HEK293 (cell line): ENCODE measurements at regions not wholly inside any gene's neighbourhood (a gene's known extent, or its start where the extent isn't known, plus 50 kb on each side); places are given as distances from the start of the nearest gene placed in this dataset.

Experiments used
- CTCF ChIA-PET: fragments of 350-600 bp; formaldehyde crosslinking; extraction: SDS; loops from one replicate; lab custom pipeline; 2021; ENCODE audit warnings: antibody characterized with exemption; lab: Yijun Ruan, JAX
- POLR2A ChIA-PET: fragments of 300-600 bp; formaldehyde crosslinking; extraction: SDS; loops from one replicate; lab custom pipeline; 2020; ENCODE audit warnings: antibody characterized with exemption, inconsistent platforms; lab: Yijun Ruan, JAX
- H3K27ac ChIP-seq: fragments of 200-500 bp; sonication (Bioruptor generic); 2 replicates; pipeline ENCODE4 v1.5.1; 2014; ENCODE audit warnings: low read depth, low read length, control low read depth, inconsistent platforms; ENCODE audit errors: extremely low read depth
- H3K36me3 ChIP-seq, 2 experiments: fragments of 200-500 bp in 1 of 2; sonication (Bioruptor generic) in 1 of 2; 1 replicate in 1 of 2; 2 replicates in 1 of 2; pipeline ENCODE4 v1.5.1; 2014 to 2017; ENCODE audit warnings: inconsistent platforms in 2 of 2, low read length in 2 of 2; ENCODE audit not compliant: control insufficient read depth in 2 of 2, insufficient read depth in 1 of 2
- H3K4me1 ChIP-seq: fragments of 200-500 bp; sonication (Bioruptor generic); 2 replicates; pipeline ENCODE4 v1.5.1; 2014; ENCODE audit warnings: mild to moderate bottlenecking, low read length, inconsistent platforms; ENCODE audit not compliant: control insufficient read depth, insufficient read depth
- H3K4me3 ChIP-seq: 2 replicates; pipeline ENCODE4 v1.5.1; 2011; ENCODE audit warnings: low read depth, mild to moderate bottlenecking, control low read depth, low read length, moderate library complexity
- H3K9me3 ChIP-seq: fragments of 200-500 bp; sonication (Bioruptor generic); 2 replicates; pipeline ENCODE4 v1.5.1; 2014; ENCODE audit warnings: low read depth, low read length, inconsistent platforms; ENCODE audit not compliant: control insufficient read depth, insufficient read depth
- GLI2 ChIP-seq: fragments of 450-650 bp; formaldehyde crosslinking; IDR thresholded peaks from 2 replicates; pipeline ENCODE4; 2017; ENCODE audit warnings: missing biosample characterization, missing genetic modification characterization, low read depth, borderline replicate concordance
- GLIS1 ChIP-seq: fragments of 450-650 bp; formaldehyde crosslinking; IDR thresholded peaks from 2 replicates; pipeline ENCODE4 v1.5.1; 2016; ENCODE audit warnings: missing biosample characterization, missing genetic modification characterization
- KLF8 ChIP-seq: fragments of 450-650 bp; formaldehyde crosslinking; IDR thresholded peaks from 2 replicates; pipeline ENCODE4 v1.5.1; 2016; ENCODE audit warnings: missing biosample characterization, missing genetic modification characterization
- MZF1 ChIP-seq: fragments of 450-650 bp; formaldehyde crosslinking; IDR thresholded peaks from 2 replicates; pipeline ENCODE4 v1.5.1; 2017; ENCODE audit warnings: missing biosample characterization, missing genetic modification characterization, borderline replicate concordance
- OSR2 ChIP-seq: fragments of 450-650 bp; formaldehyde crosslinking; IDR thresholded peaks from 2 replicates; pipeline ENCODE4 v1.5.1; 2016; ENCODE audit warnings: missing biosample characterization, missing genetic modification characterization
- ZBTB48 ChIP-seq: fragments of 450-650 bp; formaldehyde crosslinking; IDR thresholded peaks from 2 replicates; pipeline ENCODE4 v1.5.1; 2016; ENCODE audit warnings: missing biosample characterization, missing genetic modification characterization
- ZNF324 ChIP-seq: fragments of 450-650 bp; formaldehyde crosslinking; IDR thresholded peaks from 2 replicates; pipeline ENCODE4 v1.5.1; 2016; ENCODE audit warnings: missing biosample characterization, missing genetic modification characterization
- ZNF354C ChIP-seq: fragments of 450-650 bp; formaldehyde crosslinking; IDR thresholded peaks from 2 replicates; pipeline ENCODE4 v1.5.1; 2016; ENCODE audit warnings: missing biosample characterization, missing genetic modification characterization, low read depth, borderline replicate concordance
- ZNF560 ChIP-seq: fragments of 450-650 bp; formaldehyde crosslinking; IDR thresholded peaks from 2 replicates; pipeline ENCODE4 v1.5.1; 2017; ENCODE audit warnings: missing biosample characterization, missing genetic modification characterization, borderline replicate concordance
- ZNF621 ChIP-seq: fragments of 450-650 bp; formaldehyde crosslinking; IDR thresholded peaks from 2 replicates; pipeline ENCODE4 v1.5.1; 2017; ENCODE audit warnings: missing biosample characterization, missing genetic modification characterization
- ZNF623 ChIP-seq: fragments of 450-650 bp; formaldehyde crosslinking; IDR thresholded peaks from 2 replicates; pipeline ENCODE4 v1.5.1; 2016; ENCODE audit warnings: missing biosample characterization, missing genetic modification characterization
- ZNF626 ChIP-seq: fragments of 450-650 bp; sonication (Bioruptor Pico); formaldehyde crosslinking; IDR thresholded peaks from 2 replicates; pipeline ENCODE4 v1.5.1; 2018; ENCODE audit warnings: missing biosample characterization, missing genetic modification characterization, inconsistent platforms
- ZNF660 ChIP-seq: fragments of 450-650 bp; IDR thresholded peaks from 2 replicates; pipeline ENCODE4 v1.5.1; 2018; ENCODE audit warnings: missing biosample characterization, mild to moderate bottlenecking, missing genetic modification characterization
- ZNF664 ChIP-seq: fragments of 450-650 bp; formaldehyde crosslinking; IDR thresholded peaks from 2 replicates; pipeline ENCODE4 v1.5.1; 2016; ENCODE audit warnings: missing biosample characterization, missing genetic modification characterization
- TF ChIP-seq, protein P1 (sequence below): fragments of 450-650 bp; formaldehyde crosslinking; IDR thresholded peaks from 2 replicates; pipeline ENCODE4 v1.5.1; 2016; ENCODE audit warnings: missing biosample characterization, missing genetic modification characterization
- TF ChIP-seq, protein P2 (sequence below): fragments of 450-650 bp; formaldehyde crosslinking; IDR thresholded peaks from 2 replicates; pipeline ENCODE4 v1.5.1; 2016; ENCODE audit warnings: missing biosample characterization, missing genetic modification characterization
- TF ChIP-seq, protein P3 (sequence below): fragments of 450-650 bp; formaldehyde crosslinking; IDR thresholded peaks from 2 replicates; pipeline ENCODE4 v1.5.1; 2016; ENCODE audit warnings: missing biosample characterization, missing genetic modification characterization
- TF ChIP-seq, protein P4 (sequence below): fragments of 450-650 bp; formaldehyde crosslinking; IDR thresholded peaks from 2 replicates; pipeline ENCODE4 v1.5.1; 2017; ENCODE audit warnings: missing biosample characterization, missing genetic modification characterization

DNA sequence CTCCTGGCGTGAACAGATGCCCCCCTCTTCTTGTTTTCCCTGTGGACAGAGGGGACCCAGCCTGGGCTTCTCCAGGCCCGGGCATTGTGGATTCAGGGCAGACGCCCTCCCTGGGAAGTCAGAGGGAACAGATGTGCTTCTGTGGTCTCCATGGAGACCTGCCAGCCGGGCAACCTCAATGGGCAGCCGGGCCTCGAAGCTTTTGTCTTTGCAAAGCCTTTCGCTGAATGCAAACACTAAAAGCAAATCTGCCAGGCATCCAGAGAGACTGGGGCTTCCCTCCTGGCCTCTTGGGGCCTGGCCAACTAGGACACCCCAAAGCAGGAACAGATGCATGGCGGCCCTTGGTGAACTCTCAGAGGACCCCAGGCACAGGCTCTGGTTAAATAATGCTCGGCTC, 370.0 kb upstream of the SULF2 start (continued):
- TF ChIP-seq ZNF664 (tag by site-specific recombination) (no peak), ZNF660 (tag by site-specific recombination) (no peak), ZNF560 (tag by site-specific recombination) (no peak), KLF8 (tag by site-specific recombination) (no peak), GLI2 (tag by site-specific recombination) (no peak), ZNF324 (tag by site-specific recombination) (no peak), ZNF354C (tag by site-specific recombination) (no peak), GLIS1 (tag by site-specific recombination) (no peak)
- TF ChIP-seq, all 188 proteins: peak for 0

DNA sequence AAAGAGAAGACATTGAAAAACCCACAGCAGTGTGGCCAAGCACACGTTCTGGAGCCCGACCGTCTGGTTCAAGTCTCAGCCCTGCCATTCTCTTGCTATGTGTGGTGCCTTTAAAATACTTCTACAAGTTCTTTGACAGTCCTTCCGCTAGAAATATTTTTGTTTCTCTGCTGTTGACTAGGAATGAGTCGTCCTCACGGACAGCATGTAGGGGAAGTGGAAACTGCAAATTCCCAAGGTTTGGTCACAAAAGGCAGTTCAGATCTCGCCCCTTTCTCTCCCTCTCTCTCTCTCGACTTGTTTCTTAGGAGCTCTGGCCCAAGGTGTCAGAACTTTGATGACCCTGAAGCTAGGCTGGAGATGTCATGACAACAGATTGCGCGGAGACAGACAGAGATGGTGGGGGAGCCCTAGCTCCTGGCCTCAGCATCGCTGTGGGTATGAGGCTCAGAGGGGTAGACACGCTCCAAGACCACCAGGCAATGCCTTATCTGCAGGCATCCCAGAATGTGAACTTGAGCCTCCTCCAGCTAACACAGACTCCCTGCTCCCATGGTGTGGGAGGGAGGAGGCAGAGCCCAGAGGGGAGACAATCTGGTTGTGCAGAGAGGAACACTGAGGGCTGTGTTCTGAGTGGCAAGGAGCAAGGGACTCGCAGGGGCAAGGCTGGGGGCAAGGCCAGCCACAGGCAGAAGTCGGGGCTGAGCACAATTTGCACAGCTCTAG, 368.9 kb upstream of the SULF2 start:
- no peak overlapping the region for H3K4me3 ChIP-seq
- CTCF ChIA-PET = interaction anchor here (0.6 kb wide), 1 partner anchor 29 kb away, joined by 3 read pairs; no protein-coding TSS in a partner anchor
- POLR2A ChIA-PET = no interaction called here
- TF ChIP-seq, protein P1, sequence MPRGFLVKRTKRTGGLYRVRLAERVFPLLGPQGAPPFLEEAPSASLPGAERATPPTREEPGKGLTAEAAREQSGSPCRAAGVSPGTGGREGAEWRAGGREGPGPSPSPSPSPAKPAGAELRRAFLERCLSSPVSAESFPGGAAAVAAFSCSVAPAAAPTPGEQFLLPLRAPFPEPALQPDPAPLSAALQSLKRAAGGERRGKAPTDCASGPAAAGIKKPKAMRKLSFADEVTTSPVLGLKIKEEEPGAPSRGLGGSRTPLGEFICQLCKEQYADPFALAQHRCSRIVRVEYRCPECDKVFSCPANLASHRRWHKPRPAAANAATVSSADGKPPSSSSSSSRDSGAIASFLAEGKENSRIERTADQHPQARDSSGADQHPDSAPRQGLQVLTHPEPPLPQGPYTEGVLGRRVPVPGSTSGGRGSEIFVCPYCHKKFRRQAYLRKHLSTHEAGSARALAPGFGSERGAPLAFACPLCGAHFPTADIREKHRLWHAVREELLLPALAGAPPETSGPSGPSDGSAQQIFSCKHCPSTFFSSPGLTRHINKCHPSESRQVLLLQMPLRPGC (tag by site-specific recombination) = no peak
- TF ChIP-seq, protein P2, sequence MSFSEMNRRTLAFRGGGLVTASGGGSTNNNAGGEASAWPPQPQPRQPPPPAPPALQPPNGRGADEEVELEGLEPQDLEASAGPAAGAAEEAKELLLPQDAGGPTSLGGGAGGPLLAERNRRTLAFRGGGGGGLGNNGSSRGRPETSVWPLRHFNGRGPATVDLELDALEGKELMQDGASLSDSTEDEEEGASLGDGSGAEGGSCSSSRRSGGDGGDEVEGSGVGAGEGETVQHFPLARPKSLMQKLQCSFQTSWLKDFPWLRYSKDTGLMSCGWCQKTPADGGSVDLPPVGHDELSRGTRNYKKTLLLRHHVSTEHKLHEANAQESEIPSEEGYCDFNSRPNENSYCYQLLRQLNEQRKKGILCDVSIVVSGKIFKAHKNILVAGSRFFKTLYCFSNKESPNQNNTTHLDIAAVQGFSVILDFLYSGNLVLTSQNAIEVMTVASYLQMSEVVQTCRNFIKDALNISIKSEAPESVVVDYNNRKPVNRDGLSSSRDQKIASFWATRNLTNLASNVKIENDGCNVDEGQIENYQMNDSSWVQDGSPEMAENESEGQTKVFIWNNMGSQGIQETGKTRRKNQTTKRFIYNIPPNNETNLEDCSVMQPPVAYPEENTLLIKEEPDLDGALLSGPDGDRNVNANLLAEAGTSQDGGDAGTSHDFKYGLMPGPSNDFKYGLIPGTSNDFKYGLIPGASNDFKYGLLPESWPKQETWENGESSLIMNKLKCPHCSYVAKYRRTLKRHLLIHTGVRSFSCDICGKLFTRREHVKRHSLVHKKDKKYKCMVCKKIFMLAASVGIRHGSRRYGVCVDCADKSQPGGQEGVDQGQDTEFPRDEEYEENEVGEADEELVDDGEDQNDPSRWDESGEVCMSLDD (tag by site-specific recombination) = no peak
- TF ChIP-seq ZNF626 (tag by site-specific recombination) (no peak), ZNF621 (tag by site-specific recombination) (no peak), ZNF623 (tag by site-specific recombination) (no peak), ZBTB48 (no peak)
- no peaks in the 10 kb centered on the region for H3K9me3 ChIP-seq
- H3K27ac ChIP-seq = no peak overlapping the region
- H3K4me1 ChIP-seq = no peaks in the 10 kb centered on the region
- no peaks in the 10 kb centered on the region for H3K36me3 ChIP-seq

DNA sequence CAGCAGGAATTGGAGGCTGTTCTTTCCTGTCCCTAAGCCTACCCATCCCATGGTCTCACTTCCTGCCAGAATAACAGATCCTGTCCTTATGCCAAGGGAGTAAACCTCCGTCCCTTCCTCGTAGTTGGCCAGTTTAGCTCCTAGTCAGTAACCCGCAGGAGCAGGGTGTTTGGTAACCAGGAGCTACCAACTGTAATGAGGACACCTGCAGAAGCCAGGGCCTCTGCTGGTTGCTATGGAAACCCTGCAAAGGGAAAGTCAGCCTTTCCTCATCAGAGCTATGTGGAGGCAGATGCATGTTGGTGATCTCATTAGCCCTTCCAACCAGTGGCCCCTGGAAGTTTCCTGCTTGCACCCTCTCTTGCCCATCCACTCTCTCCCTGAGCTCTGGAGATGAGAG, 368.2 kb upstream of the SULF2 start:
- CTCF ChIA-PET = no interaction called here
- TF ChIP-seq MZF1 (tag by site-specific recombination) (no peak), OSR2 (tag by site-specific recombination) (peak; percentile 79)
- H3K4me3 ChIP-seq = no peak overlapping the region
- no peak overlapping the region for H3K27ac ChIP-seq
- no peaks in the 10 kb centered on the region for H3K36me3 ChIP-seq
- no peaks in the 10 kb centered on the region for H3K4me1 ChIP-seq
- POLR2A ChIA-PET = no interaction called here
- H3K9me3 ChIP-seq = no peaks in the 10 kb centered on the region

DNA sequence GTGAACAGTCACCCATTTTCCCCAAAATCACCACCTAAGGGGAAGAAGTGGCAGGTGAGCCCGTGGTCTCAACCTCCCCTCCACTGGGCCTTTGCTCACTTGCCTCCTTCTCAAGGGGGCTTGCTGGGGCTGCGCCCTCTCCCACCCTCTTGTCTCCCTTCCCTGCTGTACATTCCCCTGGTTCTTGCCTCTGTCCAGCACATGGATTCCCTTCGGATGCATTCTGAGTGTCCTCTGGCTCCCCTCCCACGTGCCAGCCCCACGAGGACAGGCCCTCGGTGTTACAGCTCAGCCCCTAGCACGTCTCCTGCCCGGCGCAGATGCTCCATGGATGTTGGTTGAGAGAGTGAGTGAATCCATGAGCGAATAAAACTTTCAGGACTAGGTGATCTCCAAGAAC, 367.8 kb upstream of the SULF2 start:
- Histone ChIP-seq H3K4me1 (no peaks in the 10 kb centered on the region), H3K27ac (no peak overlapping the region), H3K36me3 (no peaks in the 10 kb centered on the region), H3K9me3 (no peaks in the 10 kb centered on the region), H3K4me3 (no peak overlapping the region)
- ChIA-PET POLR2A (no interaction called here), CTCF (interaction anchor here (0.7 kb wide), 1 partner anchor 142 kb away, joined by 3 read pairs; no protein-coding TSS in a partner anchor)
- TF ChIP-seq, protein P3, sequence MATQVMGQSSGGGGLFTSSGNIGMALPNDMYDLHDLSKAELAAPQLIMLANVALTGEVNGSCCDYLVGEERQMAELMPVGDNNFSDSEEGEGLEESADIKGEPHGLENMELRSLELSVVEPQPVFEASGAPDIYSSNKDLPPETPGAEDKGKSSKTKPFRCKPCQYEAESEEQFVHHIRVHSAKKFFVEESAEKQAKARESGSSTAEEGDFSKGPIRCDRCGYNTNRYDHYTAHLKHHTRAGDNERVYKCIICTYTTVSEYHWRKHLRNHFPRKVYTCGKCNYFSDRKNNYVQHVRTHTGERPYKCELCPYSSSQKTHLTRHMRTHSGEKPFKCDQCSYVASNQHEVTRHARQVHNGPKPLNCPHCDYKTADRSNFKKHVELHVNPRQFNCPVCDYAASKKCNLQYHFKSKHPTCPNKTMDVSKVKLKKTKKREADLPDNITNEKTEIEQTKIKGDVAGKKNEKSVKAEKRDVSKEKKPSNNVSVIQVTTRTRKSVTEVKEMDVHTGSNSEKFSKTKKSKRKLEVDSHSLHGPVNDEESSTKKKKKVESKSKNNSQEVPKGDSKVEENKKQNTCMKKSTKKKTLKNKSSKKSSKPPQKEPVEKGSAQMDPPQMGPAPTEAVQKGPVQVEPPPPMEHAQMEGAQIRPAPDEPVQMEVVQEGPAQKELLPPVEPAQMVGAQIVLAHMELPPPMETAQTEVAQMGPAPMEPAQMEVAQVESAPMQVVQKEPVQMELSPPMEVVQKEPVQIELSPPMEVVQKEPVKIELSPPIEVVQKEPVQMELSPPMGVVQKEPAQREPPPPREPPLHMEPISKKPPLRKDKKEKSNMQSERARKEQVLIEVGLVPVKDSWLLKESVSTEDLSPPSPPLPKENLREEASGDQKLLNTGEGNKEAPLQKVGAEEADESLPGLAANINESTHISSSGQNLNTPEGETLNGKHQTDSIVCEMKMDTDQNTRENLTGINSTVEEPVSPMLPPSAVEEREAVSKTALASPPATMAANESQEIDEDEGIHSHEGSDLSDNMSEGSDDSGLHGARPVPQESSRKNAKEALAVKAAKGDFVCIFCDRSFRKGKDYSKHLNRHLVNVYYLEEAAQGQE (tag by site-specific recombination) = peak; percentile 80
- TF ChIP-seq, protein P4, sequence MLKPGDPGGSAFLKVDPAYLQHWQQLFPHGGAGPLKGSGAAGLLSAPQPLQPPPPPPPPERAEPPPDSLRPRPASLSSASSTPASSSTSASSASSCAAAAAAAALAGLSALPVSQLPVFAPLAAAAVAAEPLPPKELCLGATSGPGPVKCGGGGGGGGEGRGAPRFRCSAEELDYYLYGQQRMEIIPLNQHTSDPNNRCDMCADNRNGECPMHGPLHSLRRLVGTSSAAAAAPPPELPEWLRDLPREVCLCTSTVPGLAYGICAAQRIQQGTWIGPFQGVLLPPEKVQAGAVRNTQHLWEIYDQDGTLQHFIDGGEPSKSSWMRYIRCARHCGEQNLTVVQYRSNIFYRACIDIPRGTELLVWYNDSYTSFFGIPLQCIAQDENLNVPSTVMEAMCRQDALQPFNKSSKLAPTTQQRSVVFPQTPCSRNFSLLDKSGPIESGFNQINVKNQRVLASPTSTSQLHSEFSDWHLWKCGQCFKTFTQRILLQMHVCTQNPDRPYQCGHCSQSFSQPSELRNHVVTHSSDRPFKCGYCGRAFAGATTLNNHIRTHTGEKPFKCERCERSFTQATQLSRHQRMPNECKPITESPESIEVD = no peak
